Panc1 (cell line): ENCODE measurements at regions not wholly inside any gene's neighbourhood (a gene's known extent, or its start where the extent isn't known, plus 50 kb on each side); places are given as distances from the start of the nearest gene placed in this dataset.

ENCODE experiments used
- ATAC-seq: fragments of 200-7000 bp; cut with Tn5 transposase; 2 replicates; pipeline ENCODE4 v1.9.1; 2020; ENCODE audit warnings: mild to moderate bottlenecking, moderate library complexity
- BruUV-seq: library from RNA; stranded (reverse); fragments of 400-500 nt; replicated peaks from 2 replicates; lab custom pipeline; 2021; lab: Mats Ljungman, UMichigan
- CTCF ChIA-PET: fragments of 300-600 bp; sonication (Branson Sonifier 250); formaldehyde crosslinking; loops from one replicate; lab custom pipeline; 2022; ENCODE audit warnings: antibody characterized with exemption; lab: Charles Lee
- POLR2A ChIA-PET: fragments of 300-600 bp; sonication (Branson Sonifier 250); formaldehyde crosslinking; loops from one replicate; lab custom pipeline; 2022; ENCODE audit warnings: antibody characterized with exemption; lab: Charles Lee
- DNase-seq: peaks from one replicate; pipeline ENCODE4 v3.0.0-alpha.2; 2010; ENCODE audit warnings: low read depth, low spot score
- H3K27ac ChIP-seq: 2 replicates; pipeline ENCODE4 v1.5.1; 2011; ENCODE audit warnings: mild to moderate bottlenecking, low read length, inconsistent platforms
- H3K27me3 ChIP-seq: fragments of 200-500 bp; sonication (Bioruptor generic); 2 replicates; pipeline ENCODE4 v1.6.0; 2014; ENCODE audit warnings: low read length, inconsistent platforms; ENCODE audit not compliant: control insufficient read depth, insufficient read depth
- H3K36me3 ChIP-seq: fragments of 200-500 bp; sonication (Bioruptor generic); 2 replicates; pipeline ENCODE4 v1.5.1; 2014; ENCODE audit warnings: inconsistent platforms, mild to moderate bottlenecking, low read length, moderate library complexity; ENCODE audit not compliant: control insufficient read depth, insufficient read depth
- H3K4me1 ChIP-seq: 2 replicates; pipeline ENCODE4 v1.5.1; 2011; ENCODE audit warnings: inconsistent platforms, mild to moderate bottlenecking, low read length, moderate library complexity; ENCODE audit not compliant: control insufficient read depth, insufficient read depth
- H3K4me3 ChIP-seq, 2 experiments: 2 replicates each; pipeline ENCODE4 v1.5.1; 2011 to 2012; ENCODE audit warnings: low read depth in 2 of 2, low read length in 2 of 2, mild to moderate bottlenecking in 2 of 2, inconsistent platforms in 1 of 2, moderate library complexity in 1 of 2
- H3K9me3 ChIP-seq: fragments of 200-500 bp; sonication (Bioruptor generic); 2 replicates; pipeline ENCODE4 v1.5.1; 2014; ENCODE audit warnings: low read depth, mild to moderate bottlenecking, inconsistent platforms, low read length, moderate library complexity; ENCODE audit not compliant: control insufficient read depth, insufficient read depth
- POLR2AphosphoS5 ChIP-seq: IDR thresholded peaks from 2 replicates; pipeline ENCODE4 v1.6.1; 2012; ENCODE audit warnings: mild to moderate bottlenecking, low read depth, low read length, moderate library complexity
- SIN3A ChIP-seq: IDR thresholded peaks from 2 replicates; pipeline ENCODE4 v1.6.1; 2012; ENCODE audit warnings: low read depth, mild to moderate bottlenecking, low read length, moderate library complexity, borderline replicate concordance; ENCODE audit not compliant: insufficient read depth
- TCF7L2 ChIP-seq: IDR thresholded peaks from 2 replicates; pipeline ENCODE4 v1.6.1; 2011; ENCODE audit warnings: mild to moderate bottlenecking, low read depth, low read length, inconsistent platforms
- in situ Hi-C: cut with HindIII; loops from 2 replicates; pipeline ENCODE4 v1.10.0; 2016; ENCODE audit warnings: low sequenced_read_pairs, low pct_unique_long_range_greater_than_20kb
- intact Hi-C: fragments of 100-400 bp; cut with micrococcal nuclease; formaldehyde crosslinking; loops from one replicate; pipeline ENCODE4 v1.10.0; 2022; ENCODE audit not compliant: unreplicated experiment
- TF ChIP-seq, protein P1 (sequence below), 2 experiments: IDR thresholded peaks; 2 replicates each; pipeline ENCODE4 v1.6.1; 2011 to 2012; ENCODE audit warnings: low read depth in 2 of 2, control low read depth in 1 of 2, low read length in 1 of 2, mild to moderate bottlenecking in 1 of 2, moderate library complexity in 1 of 2; ENCODE audit not compliant: insufficient read depth in 1 of 2
- TF ChIP-seq, protein P2 (sequence below): fragments of 450-650 bp; IDR thresholded peaks from 2 replicates; pipeline ENCODE4 v1.5.1; 2017; ENCODE audit warnings: mild to moderate bottlenecking

DNA sequence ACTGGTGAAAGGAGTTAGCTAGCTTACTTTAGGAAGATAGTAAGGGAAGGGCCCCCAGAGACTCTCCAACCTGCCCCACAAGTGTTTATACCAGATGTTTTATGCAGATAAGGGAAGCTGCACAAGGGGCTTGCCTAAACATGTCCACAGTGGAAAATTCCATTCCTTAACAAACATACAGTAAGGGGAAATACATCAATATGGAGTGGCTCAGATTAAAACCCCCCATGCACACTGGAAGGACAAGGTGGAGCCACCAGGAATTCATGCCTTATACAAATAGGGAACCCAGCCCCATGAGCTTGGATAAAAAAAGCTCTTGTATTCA, 106.3 kb upstream of the GPBP1 start:
- Histone ChIP-seq H3K4me1 (no peaks in the 10 kb centered on the region), H3K4me3 (no peak overlapping the region), H3K9me3 (peaks cover 4% of the 10 kb centered on the region; the same call in 1 of the 2 replicates), H3K36me3 (no peaks in the 10 kb centered on the region), H3K27ac (no peak overlapping the region), H3K27me3 (no peaks in the 10 kb centered on the region)
- in situ Hi-C loops = no loop called here
- ChIA-PET CTCF (no interaction called here), POLR2A (no interaction called here)
- ATAC-seq (no peak), DNase-seq (no peak)
- no TSS peak for BruUV-seq
- intact Hi-C loops = no loop called here
- TF ChIP-seq, protein P1, sequence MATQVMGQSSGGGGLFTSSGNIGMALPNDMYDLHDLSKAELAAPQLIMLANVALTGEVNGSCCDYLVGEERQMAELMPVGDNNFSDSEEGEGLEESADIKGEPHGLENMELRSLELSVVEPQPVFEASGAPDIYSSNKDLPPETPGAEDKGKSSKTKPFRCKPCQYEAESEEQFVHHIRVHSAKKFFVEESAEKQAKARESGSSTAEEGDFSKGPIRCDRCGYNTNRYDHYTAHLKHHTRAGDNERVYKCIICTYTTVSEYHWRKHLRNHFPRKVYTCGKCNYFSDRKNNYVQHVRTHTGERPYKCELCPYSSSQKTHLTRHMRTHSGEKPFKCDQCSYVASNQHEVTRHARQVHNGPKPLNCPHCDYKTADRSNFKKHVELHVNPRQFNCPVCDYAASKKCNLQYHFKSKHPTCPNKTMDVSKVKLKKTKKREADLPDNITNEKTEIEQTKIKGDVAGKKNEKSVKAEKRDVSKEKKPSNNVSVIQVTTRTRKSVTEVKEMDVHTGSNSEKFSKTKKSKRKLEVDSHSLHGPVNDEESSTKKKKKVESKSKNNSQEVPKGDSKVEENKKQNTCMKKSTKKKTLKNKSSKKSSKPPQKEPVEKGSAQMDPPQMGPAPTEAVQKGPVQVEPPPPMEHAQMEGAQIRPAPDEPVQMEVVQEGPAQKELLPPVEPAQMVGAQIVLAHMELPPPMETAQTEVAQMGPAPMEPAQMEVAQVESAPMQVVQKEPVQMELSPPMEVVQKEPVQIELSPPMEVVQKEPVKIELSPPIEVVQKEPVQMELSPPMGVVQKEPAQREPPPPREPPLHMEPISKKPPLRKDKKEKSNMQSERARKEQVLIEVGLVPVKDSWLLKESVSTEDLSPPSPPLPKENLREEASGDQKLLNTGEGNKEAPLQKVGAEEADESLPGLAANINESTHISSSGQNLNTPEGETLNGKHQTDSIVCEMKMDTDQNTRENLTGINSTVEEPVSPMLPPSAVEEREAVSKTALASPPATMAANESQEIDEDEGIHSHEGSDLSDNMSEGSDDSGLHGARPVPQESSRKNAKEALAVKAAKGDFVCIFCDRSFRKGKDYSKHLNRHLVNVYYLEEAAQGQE (IDR thresholded peaks at IDR 0.05; ENCODE audit: insufficient read depth in 1 of 2, low read depth in 2 of 2, low read length in 1 of 2) = no peak
- TF ChIP-seq SIN3A (no peak), POLR2AphosphoS5 (no peak), TCF7L2 (no peak)
- TF ChIP-seq, protein P2, sequence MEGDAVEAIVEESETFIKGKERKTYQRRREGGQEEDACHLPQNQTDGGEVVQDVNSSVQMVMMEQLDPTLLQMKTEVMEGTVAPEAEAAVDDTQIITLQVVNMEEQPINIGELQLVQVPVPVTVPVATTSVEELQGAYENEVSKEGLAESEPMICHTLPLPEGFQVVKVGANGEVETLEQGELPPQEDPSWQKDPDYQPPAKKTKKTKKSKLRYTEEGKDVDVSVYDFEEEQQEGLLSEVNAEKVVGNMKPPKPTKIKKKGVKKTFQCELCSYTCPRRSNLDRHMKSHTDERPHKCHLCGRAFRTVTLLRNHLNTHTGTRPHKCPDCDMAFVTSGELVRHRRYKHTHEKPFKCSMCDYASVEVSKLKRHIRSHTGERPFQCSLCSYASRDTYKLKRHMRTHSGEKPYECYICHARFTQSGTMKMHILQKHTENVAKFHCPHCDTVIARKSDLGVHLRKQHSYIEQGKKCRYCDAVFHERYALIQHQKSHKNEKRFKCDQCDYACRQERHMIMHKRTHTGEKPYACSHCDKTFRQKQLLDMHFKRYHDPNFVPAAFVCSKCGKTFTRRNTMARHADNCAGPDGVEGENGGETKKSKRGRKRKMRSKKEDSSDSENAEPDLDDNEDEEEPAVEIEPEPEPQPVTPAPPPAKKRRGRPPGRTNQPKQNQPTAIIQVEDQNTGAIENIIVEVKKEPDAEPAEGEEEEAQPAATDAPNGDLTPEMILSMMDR = no peak

DNA sequence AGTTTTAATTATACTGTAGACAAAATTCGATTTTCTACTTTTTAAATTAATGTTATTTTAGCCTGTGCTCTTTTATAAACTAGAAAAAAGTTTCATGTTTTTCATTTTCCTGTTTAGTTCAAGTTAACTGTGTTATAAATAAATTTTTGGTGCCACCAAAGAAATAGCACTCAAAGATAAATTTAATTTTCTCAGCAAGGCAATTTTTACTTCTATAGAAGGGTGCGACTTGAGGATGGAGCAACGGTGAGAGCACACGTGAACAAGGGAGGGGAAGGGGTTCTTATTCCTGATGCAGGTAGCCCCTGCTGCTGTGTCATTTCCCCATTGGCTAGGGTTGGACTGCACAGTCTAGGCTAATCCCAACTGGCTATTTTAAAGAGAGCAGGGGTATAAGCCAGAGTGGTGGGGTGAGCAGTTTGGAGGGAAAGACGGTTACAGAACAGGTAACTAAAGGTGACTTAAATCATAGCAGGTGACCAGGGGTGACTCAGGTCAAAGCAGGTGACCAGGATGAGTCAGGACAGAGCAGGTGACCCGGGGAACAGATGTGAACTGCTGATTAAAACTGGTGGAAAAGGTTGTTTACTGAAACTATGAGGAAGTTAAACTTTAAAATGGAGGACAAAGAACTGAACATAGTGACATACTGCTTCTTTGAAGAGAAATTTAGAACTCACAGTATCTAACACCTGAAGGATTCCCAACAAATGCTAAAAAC, 104.6 kb upstream of the GPBP1 start:
- ATAC-seq (no peak), DNase-seq (no peak)
- no peaks in the 10 kb centered on the region for H3K27me3 ChIP-seq
- H3K4me1 ChIP-seq = no peaks in the 10 kb centered on the region
- no peak overlapping the region for H3K4me3 ChIP-seq
- in situ Hi-C loops (no loop called here), intact Hi-C loops (no loop called here)
- peaks cover 4% of the 10 kb centered on the region; the same call in 1 of the 2 replicates for H3K9me3 ChIP-seq
- TF ChIP-seq POLR2AphosphoS5 (no peak), SIN3A (no peak), TCF7L2 (no peak)
- TF ChIP-seq, protein P2 = no peak
- TF ChIP-seq, protein P1 (IDR thresholded peaks at IDR 0.05; ENCODE audit: insufficient read depth in 1 of 2, low read depth in 2 of 2, low read length in 1 of 2) = no peak
- no peaks in the 10 kb centered on the region for H3K36me3 ChIP-seq
- no TSS peak for BruUV-seq
- H3K27ac ChIP-seq = no peak overlapping the region
- POLR2A ChIA-PET = no interaction called here
- CTCF ChIA-PET = no interaction called here
